ENCODE measurements at regions not wholly inside any gene's neighbourhood (a gene's known extent, or its start where the extent isn't known, plus 50 kb on each side); places are given as distances from the start of the nearest gene placed in this dataset.

DNA sequence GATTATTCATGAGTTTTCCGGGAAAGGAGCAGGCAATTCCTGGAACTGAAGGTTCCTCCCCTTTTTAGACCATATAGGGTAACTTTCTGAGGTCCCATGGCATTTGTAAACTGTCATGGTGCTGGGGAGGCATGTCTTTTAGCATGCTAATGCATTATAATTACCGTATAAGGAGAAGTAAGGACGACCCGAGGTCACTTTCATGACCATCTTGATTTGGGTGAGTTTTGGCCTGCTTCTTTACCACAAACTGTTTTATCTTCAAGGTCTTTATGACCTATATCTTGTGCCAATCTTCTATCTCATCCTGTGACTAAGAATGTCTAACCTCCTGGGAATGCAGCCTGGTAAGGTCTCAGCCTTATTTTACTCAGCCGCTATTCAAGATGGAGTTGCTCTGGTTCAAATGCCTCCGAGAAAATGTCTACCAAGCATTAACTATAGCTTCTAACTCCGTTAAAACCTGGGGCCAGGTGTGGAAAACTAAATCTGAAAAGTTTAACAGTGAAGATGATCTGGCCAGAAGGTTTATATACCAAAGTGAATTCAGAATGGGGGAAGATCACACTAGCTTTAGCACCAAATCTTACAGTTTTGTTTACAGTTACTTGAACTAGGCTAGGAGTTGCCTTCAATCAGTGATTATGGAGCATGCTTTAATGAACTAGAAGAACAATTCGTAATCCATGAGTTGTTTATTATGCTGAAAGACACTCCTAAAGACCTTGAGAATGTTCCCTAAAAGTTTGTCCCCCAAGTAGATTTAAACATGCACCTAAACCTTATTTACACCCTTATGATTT is 80.0 kb upstream of the TOP1 start (continued):
- TF ChIP-seq MXI1 (IDR thresholded peaks at IDR 0.05; ENCODE audit: low read depth, low read length) (no peak), ZNF717 (CRISPR knock-in tag; IDR thresholded peaks at IDR 0.05) (no peak), ZFP1 (CRISPR knock-in tag; IDR thresholded peaks at IDR 0.05) (no peak), EGR1 (conservative IDR thresholded peaks at IDR 0.05) (no peak), ZNF3 (CRISPR knock-in tag; IDR thresholded peaks at IDR 0.05) (peak; percentile 50; the same call in 1 of the 2 replicates), TRIM24 (IDR thresholded peaks at IDR 0.05) (no peak), ZNF695 (CRISPR knock-in tag; IDR thresholded peaks at IDR 0.05) (no peak), CBX5 (IDR thresholded peaks at IDR 0.05; ENCODE audit: borderline replicate concordance, low read depth) (no peak), ASH1L (IDR thresholded peaks at IDR 0.05; ENCODE audit: borderline replicate concordance, low read depth, partially characterized antibody) (no peak), ZNF23 (CRISPR knock-in tag; IDR thresholded peaks at IDR 0.05) (no peak), SIN3A (IDR thresholded peaks at IDR 0.05; ENCODE audit: borderline replicate concordance in 2 of 2, control insufficient read depth in 1 of 2, low read depth in 2 of 2, low read length in 2 of 2) (no peak), C11orf30 (IDR thresholded peaks at IDR 0.05; ENCODE audit: low read depth) (no peak), CBX1 (IDR thresholded peaks at IDR 0.05; ENCODE audit: low read depth) (no peak)
- TF ChIP-seq, protein P1, sequence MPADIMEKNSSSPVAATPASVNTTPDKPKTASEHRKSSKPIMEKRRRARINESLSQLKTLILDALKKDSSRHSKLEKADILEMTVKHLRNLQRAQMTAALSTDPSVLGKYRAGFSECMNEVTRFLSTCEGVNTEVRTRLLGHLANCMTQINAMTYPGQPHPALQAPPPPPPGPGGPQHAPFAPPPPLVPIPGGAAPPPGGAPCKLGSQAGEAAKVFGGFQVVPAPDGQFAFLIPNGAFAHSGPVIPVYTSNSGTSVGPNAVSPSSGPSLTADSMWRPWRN (IDR thresholded peaks at IDR 0.05; ENCODE audit: low read depth) = peak; percentile 50; the same call in 1 of the 2 replicates
- TF ChIP-seq, protein P2, sequence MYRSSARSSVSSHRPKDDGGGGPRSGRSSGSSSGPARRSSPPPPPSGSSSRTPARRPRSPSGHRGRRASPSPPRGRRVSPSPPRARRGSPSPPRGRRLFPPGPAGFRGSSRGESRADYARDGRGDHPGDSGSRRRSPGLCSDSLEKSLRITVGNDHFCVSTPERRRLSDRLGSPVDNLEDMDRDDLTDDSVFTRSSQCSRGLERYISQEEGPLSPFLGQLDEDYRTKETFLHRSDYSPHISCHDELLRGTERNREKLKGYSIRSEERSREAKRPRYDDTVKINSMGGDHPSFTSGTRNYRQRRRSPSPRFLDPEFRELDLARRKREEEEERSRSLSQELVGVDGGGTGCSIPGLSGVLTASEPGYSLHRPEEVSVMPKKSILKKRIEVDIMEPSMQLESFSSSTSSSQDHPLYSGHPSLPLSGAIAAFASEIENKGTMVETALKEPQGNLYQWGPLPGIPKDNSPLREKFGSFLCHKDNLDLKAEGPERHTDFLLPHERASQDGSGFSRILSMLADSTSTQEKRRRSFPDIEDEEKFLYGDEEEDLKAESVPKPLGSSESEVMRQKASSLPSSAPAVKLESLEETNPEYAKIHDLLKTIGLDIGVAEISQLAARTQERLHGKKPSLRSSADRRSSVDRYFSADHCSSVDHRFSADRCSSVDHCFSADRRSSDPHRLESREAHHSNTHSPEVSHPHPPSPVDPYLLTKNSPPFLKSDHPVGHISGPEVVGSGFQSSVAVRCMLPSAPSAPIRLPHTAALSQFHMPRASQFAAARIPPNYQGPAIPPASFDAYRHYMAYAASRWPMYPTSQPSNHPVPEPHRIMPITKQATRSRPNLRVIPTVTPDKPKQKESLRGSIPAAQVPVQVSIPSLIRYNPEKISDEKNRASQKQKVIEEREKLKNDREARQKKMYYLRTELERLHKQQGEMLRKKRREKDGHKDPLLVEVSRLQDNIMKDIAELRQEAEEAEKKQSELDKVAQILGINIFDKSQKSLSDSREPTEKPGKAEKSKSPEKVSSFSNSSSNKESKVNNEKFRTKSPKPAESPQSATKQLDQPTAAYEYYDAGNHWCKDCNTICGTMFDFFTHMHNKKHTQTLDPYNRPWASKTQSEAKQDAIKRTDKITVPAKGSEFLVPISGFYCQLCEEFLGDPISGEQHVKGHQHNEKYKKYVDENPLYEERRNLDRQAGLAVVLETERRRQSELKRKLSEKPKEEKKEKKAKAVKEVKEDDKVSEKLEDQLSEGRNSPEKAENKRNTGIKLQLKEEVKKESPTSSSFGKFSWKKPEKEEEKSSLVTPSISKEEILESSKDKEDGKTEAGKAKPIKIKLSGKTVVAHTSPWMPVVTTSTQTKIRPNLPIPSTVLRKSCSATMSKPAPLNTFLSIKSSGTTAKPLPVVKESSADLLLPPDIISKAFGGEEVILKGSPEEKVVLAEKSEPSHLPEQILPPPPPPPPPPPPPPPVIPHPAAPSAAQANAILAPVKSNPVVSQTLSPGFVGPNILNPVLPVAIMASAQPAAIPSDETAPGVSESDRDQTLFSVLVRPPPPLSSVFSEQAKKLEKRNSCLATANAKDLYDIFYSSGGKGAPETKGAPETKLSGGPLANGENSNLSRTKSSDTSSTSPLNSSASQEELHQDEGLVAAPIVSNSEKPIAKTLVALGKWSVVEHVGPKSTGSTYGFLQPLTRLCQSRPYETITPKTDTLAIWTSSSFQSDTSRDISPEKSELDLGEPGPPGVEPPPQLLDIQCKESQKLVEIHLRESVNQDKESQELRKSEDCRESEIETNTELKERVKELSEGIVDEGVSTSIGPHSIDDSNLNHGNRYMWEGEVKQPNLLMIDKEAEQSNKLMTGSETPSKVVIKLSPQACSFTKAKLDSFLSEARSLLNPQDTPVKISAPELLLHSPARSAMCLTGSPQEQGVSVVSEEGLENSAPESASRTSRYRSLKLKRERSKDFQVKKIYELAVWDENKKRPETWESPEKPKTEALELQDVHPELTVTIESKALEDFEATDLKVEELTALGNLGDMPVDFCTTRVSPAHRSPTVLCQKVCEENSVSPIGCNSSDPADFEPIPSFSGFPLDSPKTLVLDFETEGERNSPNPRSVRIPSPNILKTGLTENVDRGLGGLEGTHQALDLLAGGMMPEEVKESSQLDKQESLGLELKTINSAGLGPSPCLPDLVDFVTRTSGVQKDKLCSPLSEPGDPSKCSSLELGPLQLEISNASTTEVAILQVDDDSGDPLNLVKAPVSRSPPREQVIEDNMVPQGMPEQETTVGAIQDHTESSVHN (IDR thresholded peaks at IDR 0.05; ENCODE audit: borderline replicate concordance in 1 of 2, low read depth in 1 of 2) = no peak
- TF ChIP-seq, protein P3, sequence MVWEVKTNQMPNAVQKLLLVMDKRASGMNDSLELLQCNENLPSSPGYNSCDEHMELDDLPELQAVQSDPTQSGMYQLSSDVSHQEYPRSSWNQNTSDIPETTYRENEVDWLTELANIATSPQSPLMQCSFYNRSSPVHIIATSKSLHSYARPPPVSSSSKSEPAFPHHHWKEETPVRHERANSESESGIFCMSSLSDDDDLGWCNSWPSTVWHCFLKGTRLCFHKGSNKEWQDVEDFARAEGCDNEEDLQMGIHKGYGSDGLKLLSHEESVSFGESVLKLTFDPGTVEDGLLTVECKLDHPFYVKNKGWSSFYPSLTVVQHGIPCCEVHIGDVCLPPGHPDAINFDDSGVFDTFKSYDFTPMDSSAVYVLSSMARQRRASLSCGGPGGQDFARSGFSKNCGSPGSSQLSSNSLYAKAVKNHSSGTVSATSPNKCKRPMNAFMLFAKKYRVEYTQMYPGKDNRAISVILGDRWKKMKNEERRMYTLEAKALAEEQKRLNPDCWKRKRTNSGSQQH (CRISPR knock-in tag; IDR thresholded peaks at IDR 0.05) = peak; percentile 93
- TF ChIP-seq, protein P4, sequence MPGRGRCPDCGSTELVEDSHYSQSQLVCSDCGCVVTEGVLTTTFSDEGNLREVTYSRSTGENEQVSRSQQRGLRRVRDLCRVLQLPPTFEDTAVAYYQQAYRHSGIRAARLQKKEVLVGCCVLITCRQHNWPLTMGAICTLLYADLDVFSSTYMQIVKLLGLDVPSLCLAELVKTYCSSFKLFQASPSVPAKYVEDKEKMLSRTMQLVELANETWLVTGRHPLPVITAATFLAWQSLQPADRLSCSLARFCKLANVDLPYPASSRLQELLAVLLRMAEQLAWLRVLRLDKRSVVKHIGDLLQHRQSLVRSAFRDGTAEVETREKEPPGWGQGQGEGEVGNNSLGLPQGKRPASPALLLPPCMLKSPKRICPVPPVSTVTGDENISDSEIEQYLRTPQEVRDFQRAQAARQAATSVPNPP (IDR thresholded peaks at IDR 0.05; ENCODE audit: borderline replicate concordance, insufficient read depth, insufficient read length) = no peak

Data from K562 (cell line).